ENCODE measurements at regions not wholly inside any gene's neighbourhood (a gene's known extent, or its start where the extent isn't known, plus 50 kb on each side); places are given as distances from the start of the nearest gene placed in this dataset.

DNA sequence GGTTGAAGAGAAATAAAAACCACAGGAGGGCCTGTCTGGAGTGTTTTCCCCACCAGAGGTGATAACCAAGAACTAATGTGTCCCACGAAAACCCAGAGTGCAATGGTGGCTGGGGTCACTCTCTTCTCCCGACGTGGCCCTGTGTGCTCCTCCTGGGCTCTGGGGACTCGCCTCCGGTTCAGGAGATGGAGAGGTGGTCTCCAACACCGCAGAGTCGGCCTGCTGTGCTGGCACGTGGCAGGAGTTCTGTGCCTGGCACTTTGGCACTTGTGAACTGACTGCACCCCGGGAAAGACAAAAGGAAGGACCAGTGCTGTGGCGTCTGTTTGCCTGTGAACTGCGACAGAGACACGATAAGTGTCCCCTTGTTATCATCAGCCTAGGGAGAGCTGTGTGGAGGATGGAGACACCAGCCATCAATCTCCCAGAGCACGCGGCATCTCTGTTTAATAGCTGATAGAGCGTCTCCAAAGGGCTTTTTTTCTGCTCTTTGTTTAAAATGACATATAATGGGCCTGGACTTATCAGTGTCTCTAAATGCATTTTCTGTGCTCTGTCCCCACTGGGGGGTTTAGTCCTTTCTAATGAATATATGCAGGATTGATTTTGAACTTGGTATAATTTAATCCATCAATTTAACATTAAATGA is 98.3 kb downstream of the MRPL36 start:
- no peaks in the 10 kb centered on the region for H3K9me3 Mint-ChIP-seq (ENCODE audit: unreplicated experiment)
- H3K4me3 Mint-ChIP-seq (ENCODE audit: unreplicated experiment), result no peak overlapping the region
- H3K4me1 Mint-ChIP-seq (ENCODE audit: unreplicated experiment), result no peaks in the 10 kb centered on the region
- TF ChIP-seq, protein P1, sequence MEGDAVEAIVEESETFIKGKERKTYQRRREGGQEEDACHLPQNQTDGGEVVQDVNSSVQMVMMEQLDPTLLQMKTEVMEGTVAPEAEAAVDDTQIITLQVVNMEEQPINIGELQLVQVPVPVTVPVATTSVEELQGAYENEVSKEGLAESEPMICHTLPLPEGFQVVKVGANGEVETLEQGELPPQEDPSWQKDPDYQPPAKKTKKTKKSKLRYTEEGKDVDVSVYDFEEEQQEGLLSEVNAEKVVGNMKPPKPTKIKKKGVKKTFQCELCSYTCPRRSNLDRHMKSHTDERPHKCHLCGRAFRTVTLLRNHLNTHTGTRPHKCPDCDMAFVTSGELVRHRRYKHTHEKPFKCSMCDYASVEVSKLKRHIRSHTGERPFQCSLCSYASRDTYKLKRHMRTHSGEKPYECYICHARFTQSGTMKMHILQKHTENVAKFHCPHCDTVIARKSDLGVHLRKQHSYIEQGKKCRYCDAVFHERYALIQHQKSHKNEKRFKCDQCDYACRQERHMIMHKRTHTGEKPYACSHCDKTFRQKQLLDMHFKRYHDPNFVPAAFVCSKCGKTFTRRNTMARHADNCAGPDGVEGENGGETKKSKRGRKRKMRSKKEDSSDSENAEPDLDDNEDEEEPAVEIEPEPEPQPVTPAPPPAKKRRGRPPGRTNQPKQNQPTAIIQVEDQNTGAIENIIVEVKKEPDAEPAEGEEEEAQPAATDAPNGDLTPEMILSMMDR (IDR thresholded peaks at IDR 0.05), result no peak
- no peak overlapping the region for H3K27ac Mint-ChIP-seq (ENCODE audit: unreplicated experiment)
- no peaks in the 10 kb centered on the region for H3K36me3 Mint-ChIP-seq (ENCODE audit: unreplicated experiment)
- peaks cover 6% of the 10 kb centered on the region for H3K27me3 Mint-ChIP-seq (ENCODE audit: unreplicated experiment)
- peak; percentile 74 for DNase-seq (ENCODE audit: extremely low spot score, unreplicated experiment)

DNA sequence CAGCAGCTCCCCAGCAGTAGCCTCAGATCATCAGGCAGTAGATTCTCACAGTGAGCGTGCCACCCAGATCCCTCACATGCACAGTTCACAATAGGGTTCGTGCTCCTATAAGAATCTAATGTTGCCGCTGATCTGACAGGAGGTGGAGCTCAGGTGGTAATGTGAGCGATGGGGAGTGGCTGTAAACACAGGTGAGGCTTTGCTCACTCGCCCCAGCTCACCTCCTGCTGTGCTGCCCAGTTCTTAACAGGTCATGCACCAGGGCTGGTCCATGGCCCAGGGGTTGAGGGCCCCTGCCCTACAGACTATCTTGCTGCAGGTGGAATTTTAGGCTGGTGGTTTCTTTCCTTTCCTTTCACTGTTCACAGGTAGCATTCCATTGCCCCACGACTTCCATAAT is 100.2 kb downstream of the MRPL36 start:
- H3K4me3 Mint-ChIP-seq (ENCODE audit: unreplicated experiment), result no peak overlapping the region
- no peak overlapping the region for H3K27ac Mint-ChIP-seq (ENCODE audit: unreplicated experiment)
- H3K4me1 Mint-ChIP-seq (ENCODE audit: unreplicated experiment), result no peaks in the 10 kb centered on the region
- H3K27me3 Mint-ChIP-seq (ENCODE audit: unreplicated experiment), result peaks cover 6% of the 10 kb centered on the region
- TF ChIP-seq, protein P1 (IDR thresholded peaks at IDR 0.05), result no peak
- no peaks in the 10 kb centered on the region for H3K36me3 Mint-ChIP-seq (ENCODE audit: unreplicated experiment)
- H3K9me3 Mint-ChIP-seq (ENCODE audit: unreplicated experiment), result no peaks in the 10 kb centered on the region
- no peak for DNase-seq (ENCODE audit: extremely low spot score, unreplicated experiment)

DNA sequence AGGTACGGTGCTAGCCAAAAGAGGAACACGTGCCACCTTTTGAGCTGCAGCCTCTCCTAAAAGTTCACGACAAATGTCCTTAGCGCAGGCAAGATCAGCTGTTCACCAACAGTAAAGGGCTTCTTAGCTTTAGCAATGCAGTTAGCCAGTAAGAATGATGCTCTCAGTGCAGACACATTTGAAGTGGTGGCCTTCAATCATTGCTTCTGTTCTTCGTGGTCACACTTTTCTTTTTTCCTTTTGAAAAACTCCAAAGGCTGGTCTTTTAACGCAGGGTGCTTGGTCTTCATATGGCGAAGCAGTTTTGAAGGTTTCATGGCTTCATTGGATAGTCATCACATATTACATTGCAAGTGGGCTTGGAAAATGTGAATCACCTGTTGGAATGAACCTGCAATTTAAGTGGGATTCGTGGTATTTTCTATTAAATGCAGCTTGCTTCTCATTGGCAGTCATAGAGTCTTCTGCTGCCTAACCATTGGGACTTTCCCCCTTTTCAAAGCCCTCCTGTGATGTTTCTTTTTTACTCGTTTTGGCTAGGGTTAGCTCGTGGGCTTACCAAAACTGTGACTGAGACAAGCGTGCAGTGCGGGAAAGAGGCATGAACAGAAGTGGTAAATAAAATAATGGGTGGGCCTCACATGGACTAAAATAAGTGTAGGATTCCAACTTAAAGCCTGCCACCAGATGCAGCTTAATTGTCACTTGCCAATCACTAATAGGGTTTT is 100.9 kb downstream of the MRPL36 start:
- Mint-ChIP-seq H3K9me3 (ENCODE audit: unreplicated experiment) (no peaks in the 10 kb centered on the region), H3K4me3 (ENCODE audit: unreplicated experiment) (no peak overlapping the region), H3K4me1 (ENCODE audit: unreplicated experiment) (no peaks in the 10 kb centered on the region), H3K36me3 (ENCODE audit: unreplicated experiment) (no peaks in the 10 kb centered on the region), H3K27me3 (ENCODE audit: unreplicated experiment) (peaks cover 6% of the 10 kb centered on the region), H3K27ac (ENCODE audit: unreplicated experiment) (no peak overlapping the region)
- DNase-seq (ENCODE audit: extremely low spot score, unreplicated experiment), result no peak
- TF ChIP-seq, protein P1 (IDR thresholded peaks at IDR 0.05), result no peak

DNA sequence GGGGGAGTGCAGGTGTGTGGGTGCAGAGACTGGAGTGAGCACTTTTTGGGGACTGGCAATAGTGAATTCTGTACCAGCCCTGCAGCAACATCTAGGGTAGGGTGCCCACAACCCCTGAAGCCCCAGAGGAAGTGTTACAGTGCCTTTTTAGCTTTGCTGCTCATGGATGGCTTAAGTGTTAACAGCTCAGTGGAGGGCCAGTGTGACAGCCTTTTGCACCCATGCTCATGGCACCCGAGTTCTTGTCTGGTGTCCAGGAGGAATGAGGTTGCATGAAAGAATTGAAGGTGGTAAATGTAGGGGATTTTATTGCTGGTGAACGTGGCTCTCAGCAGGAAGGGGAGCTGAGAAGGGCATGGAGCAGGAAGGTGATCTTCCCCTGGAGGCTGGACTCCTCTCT is 107.3 kb downstream of the MRPL36 start:
- Mint-ChIP-seq H3K36me3 (ENCODE audit: unreplicated experiment) (no peaks in the 10 kb centered on the region), H3K4me1 (ENCODE audit: unreplicated experiment) (no peaks in the 10 kb centered on the region), H3K9me3 (ENCODE audit: unreplicated experiment) (peaks cover 14% of the 10 kb centered on the region), H3K4me3 (ENCODE audit: unreplicated experiment) (no peak overlapping the region), H3K27ac (ENCODE audit: unreplicated experiment) (no peak overlapping the region), H3K27me3 (ENCODE audit: unreplicated experiment) (peaks cover 3% of the 10 kb centered on the region)
- TF ChIP-seq, protein P1 (IDR thresholded peaks at IDR 0.05), result no peak
- DNase-seq (ENCODE audit: extremely low spot score, unreplicated experiment), result peak; percentile 70

DNA sequence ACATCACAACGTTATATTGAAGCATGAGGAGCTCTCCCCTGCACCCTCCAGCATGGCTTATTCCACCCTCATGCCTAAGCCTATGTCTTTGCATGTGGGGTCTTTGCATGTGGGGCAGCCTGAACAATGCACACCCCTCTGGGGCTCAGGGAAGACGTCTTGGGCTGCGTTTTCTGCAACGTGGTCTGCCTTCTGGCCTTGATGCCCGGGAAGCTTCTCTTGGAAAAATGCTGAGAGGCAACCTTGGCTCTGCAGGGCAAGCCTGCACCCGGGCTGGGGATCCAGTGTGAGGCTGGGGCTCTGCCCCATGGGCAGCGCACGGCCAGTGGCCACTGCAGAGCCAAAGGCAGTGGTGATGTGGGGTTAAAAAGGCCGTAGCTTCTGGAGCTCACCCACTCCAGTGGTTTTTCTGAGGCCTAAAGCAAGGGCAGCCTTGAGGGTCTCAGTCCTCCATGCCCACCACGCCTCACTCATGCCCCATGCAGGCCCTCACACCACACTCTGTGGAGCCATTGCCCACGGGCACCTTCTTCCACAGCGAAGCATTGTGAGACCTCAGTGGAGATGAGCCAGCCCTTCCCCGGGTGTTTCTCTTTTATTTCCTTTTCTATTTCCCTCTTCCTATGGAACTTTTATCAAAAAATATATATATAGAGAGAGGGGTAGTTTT is 112.2 kb downstream of the MRPL36 start:
- Mint-ChIP-seq H3K36me3 (ENCODE audit: unreplicated experiment) (no peaks in the 10 kb centered on the region), H3K9me3 (ENCODE audit: unreplicated experiment) (peaks cover 14% of the 10 kb centered on the region), H3K4me3 (ENCODE audit: unreplicated experiment) (no peak overlapping the region), H3K27ac (ENCODE audit: unreplicated experiment) (no peak overlapping the region), H3K4me1 (ENCODE audit: unreplicated experiment) (no peaks in the 10 kb centered on the region), H3K27me3 (ENCODE audit: unreplicated experiment) (peaks cover 12% of the 10 kb centered on the region)
- TF ChIP-seq, protein P1 (IDR thresholded peaks at IDR 0.05), result no peak
- peak; percentile 74 for DNase-seq (ENCODE audit: extremely low spot score, unreplicated experiment)
